ENCODE measurements at regions not wholly inside any gene's neighbourhood (a gene's known extent, or its start where the extent isn't known, plus 50 kb on each side); places are given as distances from the start of the nearest gene placed in this dataset.

DNA sequence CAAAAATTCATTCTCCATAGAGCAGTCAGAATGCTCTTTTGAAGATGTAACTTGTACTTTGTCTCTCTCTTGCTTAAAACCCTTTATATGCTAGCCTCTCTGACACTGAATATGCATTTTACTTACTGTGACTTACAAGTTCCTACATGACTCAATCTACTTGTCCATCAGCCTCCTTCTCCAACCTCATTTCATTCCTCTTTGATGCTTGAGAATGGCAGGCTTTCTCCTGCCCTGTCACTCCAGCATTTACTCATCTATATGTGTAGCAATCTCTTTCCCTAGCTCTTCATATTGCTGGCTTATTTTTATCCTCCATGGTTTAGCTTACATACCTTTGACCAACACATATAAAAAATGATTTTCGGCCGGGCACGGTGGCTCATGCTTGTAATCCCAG lies 561.9 kb downstream of the CCER1 start:
- no peak for DNase-seq

DNA sequence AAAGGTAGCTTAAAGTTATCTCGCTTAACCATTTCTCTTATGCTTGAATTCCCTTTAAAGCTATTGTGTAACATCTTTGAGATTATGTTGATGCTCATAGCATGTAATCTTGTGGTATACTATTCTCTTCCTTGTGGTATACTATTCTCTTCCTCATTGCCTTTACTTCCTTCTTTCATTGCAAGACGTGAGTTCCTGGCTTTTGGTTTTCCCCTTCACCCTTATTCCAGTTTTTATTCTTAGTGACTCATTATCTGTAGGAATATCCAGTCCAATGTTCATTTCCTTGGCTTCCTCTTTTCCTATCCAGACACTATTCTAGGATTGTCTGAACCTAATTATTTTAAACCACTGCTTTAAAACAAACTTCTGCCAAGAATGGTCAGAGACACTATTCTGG lies 564.0 kb downstream of the CCER1 start:
- DNase-seq: no peak

DNA sequence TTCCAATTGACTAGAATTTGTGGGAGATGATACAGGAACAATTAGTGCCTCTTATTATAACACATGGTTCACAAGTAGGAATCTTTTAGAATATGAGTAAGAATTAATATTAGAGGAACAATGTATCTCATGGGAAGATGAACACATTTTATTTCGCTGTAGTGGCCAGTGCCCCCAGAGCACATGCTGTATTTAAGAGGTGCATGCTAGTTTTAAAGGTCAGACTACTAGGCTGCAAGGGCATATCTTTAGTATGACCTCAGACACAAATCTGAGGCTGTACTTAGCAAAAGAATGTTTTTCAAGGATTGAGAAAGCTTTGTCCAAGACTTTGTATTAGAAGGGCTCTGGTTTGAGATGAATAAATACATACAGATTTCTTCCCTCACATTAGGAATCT lies 586.9 kb downstream of the CCER1 start:
- DNase-seq: no peak

DNA sequence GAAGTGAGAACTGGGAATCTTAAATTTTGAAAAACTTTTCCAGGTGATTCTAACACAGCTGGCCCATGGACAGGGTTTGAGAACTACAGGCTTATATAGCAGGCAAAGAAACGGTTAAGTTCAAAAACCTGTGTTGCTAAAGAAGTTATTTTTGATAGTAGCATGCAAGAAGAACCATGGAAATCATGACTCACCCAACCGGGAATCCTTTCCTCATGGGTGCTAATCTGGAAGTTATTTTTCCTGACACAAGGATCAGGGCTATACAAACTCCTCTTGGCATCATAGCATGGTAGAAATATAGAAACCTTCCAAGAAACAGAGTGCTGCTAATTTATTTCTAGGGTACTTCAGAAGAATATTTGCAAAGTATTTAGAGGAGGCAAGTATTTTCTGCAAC lies 588.7 kb downstream of the CCER1 start:
- no peak for DNase-seq

DNA sequence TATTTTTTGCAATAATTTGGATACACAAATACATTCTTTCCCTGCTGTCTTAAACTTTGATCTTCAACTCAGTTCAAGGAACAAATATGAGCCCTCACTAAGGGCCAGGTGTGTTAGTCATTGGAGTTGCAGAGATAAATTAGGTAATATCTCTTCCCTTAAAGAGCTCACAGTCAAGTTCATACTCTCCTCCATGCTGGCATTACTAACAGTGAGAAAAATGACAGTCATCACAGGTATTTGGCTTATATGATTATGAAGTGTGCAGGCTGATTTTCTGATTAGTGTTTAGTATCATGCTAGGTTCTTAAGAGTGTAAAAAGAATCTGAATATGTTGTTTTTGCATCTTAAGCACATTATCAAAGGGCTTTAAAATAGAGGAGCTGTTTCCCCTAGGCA lies 594.7 kb downstream of the CCER1 start:
- DNase-seq: no peak

DNA sequence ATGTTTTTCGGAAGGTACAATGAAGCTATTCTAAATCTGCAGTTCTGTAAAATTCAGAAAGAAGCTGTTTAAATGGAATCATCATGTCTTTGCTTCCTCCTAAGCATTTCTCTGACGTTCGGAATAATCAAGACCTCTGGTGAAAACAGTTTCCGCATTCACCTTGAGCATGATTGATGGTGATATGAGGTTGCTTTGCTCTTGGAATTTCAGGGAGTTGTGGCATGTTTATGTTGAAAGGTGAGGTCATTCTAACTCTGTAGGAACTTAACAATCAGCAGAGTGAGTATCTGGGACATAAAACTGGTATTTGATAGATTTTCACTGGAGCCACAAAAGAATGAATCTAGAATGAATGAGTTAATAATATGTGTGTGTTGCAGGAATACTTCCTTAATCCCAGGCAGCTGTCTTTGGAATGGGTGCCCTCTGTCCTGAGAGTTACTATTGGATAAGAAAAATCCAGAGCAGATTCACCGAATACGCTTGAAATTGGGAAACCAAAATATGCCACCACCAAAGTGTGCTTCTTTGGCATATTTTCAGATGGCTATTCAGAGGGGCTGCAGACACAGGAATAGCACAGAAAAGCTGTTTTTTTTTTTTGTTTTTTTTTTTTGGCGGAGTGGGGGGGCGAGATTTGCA lies 599.1 kb downstream of the CCER1 start:
- no peak for DNase-seq

DNA sequence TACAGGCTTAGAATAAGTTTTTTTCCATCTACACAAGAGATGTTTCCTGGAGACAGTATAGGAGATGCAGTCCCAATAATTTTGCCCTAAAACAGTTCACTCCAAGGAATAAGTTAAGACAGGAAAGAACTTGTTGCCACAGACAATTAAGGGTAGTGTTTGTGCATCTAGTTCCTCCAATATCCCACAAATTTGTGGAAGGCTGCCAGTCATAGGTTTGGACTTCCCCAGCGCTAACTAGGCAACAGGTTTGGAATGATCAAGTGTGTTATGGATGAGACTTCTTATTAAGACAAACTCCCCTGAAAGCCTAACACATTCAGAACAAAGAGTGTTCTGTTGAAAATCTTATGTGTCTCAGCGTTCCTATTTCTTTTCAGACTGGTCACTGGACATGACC lies 611.0 kb downstream of the CCER1 start:
- DNase-seq: no peak

DNA sequence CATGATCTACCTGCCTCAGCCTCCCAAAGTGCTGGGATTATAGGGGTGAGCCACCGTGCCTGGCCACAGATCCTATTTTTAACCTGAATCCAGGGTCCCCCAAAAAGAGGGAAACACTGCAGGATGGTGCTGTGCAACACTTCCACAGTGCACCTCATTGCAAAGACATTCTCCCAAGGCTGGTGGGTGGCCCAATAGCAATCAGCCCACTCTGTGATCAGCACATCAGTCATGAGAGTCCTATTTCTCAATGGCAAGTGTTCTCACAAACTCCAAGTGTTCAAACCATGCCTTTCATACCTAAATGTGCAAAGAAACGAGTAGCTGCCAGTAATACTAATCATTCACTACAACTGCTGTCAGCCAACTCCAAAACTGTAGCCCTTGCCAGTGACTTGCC lies 612.9 kb downstream of the CCER1 start:
- no peak for DNase-seq

DNA sequence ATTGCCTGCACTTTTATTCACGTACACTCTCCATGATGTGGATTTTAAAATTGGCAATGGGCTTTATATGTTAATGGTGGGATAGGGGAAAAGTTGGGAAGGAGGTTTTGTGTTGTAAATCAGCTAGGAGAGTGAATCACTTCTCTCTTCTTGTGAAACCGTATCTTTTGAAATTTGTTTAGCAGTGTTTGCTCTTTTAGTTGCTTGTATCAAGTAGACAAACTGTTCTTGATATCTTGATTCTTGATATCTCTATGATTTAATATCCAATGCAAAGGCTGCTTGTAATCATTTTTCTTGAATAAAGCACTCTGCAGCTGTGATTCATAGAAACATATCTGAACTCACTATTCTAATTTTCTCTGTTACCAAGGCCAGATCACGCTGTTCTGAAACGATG lies 615.1 kb downstream of the CCER1 start:
- no peak for DNase-seq

DNA sequence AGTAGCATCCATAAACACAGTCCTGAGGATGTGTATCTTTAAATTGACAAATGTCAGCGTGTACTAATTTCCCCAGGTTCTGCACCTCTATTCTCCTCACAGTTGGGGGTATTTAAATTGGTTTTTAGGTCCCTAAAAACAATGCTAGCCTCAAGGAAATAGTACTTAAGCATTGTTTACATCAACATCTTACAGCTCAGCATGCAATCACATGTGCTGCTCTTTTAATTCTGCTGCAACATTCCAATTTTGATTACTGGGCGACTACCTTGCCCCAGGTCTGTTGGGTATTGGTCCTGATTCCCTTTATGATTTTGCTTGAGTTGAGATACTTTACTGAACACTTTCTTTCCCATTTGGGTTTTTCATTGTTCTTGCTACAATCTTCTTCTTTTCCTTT lies 616.6 kb downstream of the CCER1 start:
- no peak for DNase-seq

DNA sequence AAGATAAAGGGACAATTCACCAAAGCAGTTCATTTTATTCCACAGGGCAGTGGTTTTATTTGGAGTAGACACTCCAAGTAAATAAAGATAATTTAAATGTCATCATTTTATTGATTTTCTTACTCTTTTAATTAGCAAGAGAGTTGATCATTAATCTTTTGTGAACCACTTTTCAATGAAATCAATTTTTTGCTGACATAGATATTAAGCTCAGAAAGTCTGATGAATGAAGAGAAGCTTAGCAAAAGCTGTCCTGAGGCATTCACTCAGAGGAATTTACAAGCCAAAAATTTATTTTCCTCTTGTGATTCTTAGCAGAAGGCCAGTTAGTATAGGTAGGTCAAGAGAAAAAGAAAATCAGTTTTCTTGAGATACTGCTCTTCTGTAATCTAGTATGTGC lies 618.0 kb downstream of the CCER1 start:
- DNase-seq: no peak

DNA sequence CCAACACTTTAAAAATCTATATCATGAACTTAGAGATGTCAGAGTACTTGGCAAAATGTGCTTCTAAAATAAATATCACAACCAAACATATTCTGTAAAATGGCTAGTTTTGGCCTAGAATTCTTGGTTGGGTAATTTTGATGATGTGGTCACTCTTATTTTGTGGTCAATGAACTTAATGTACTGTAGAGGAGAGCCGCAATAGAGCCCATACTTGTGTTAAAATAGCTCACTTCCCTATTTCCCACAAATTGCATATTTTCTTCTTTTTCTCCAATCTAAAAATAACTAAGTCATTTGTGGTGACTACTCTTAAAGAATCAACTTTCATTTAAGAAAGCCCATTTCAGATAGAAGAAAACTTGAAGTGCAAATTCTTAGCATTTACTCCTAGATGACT lies 619.4 kb downstream of the CCER1 start:
- no peak for DNase-seq

DNA sequence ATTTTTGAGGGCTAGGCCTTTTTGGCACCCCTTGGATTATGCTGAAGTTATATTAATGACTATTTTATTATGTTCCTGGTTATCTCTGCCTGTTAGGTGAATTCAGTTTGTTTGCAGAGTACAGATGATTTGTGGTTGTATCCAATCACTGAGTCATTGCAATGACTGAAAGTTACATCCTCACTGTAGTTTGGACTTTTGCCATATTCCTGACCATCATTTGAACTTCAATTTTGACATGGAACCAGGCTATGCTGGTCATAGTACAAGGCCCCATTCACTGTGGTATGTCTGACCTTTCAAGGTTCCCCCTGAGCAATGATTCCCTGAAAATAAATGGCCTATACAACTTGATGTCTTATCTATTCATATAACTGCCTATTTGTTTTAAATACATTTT lies 621.0 kb downstream of the CCER1 start:
- DNase-seq: no peak

DNA sequence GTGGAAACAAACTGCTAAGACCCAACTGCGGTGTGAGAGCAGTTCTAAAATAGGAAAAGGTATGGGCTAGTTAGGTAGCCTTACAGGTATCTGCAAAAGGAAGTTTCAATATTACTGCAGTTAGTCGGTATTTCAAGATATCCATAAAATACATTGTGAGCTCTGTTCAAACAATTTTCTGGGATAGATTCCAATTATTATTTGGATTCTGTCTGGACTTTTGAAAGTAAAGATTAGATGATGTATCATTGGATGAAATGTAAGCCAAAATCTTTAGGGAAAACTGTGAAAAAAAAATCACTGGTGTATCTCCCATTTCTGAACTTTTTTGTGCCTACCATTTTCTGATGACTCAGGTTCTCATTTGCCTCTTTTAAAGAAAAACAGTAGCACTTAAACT lies 621.6 kb downstream of the CCER1 start:
- no peak for DNase-seq

DNA sequence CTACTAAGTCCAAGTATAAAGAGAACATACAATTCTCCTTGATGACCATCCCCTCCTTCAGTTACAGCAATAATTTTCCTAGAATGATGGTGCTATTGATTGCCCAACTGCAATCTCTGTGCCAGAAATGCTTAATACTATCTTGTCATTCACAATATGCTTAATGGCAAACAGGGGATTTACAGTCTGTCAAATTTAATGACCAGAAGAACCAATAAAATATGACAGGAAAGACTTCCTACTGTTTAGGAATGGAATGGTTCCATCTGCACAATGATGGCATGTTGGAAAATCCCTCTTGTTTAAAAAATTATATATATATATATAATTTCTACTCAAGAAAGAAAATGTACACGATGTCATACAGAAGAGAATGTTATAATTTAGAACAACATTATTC lies 623.2 kb downstream of the CCER1 start:
- DNase-seq: no peak

DNA sequence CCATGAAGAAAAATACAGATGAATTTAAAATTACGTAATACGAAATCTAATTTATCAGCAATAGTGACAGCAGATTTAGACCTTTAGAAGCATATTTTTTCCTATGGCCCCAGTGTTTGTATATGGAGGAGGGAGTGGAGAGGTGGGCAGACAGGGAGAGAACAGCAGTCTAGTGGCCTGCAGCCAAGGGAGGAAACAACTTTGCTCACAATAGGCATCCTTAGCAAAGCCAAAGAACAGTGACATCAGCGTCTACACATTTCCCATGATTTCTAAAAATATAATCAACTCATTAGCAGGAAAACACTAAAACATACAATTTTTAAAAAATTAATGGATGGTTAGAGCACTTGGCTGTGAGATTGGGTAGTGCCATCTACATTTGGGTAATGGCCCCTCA lies 622.6 kb upstream of the ATP2B1 start:
- no peak for DNase-seq

DNA sequence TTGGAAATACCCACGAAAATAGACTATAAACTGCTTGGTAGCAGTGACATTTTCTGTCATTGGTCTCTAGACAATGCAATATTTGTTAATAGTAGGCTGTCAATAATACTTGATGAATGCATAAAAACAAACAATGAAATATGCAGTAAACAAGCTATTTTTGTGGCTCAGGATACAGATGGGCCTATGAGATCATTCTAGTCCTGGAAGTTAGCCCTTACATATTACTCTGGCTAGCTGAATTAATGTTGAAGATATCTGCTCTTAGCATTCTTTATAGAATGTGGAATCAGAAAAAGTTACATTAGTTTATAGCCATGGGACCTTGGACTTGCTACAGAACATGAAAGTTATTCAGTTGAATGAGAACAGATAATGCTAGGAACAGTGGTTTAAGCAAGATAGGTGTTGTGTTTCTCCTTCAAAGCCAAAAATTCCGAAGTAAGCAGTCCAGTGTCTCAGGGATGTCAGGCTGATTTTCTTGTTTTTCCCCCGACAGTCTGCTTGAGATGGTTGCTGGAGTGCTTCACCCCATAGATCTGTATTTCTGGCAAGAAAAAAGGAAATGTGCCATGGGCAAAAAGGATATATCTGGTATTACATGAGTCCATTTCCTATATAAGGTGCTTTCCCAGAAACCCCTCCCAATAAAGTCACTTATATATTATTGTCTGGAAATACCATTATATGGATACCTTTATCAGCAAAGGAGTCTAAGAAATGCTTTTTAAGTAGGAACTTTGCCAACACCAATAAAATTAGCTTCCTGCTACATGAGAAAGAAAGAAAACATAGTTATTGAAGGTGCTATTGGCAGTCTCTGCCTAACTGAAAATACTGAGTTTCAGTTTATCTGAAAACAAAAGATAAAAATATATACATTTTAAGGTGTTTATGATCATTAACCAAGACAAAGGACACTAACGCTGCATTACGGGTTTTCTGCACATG lies 619.4 kb upstream of the ATP2B1 start:
- no peak for DNase-seq

DNA sequence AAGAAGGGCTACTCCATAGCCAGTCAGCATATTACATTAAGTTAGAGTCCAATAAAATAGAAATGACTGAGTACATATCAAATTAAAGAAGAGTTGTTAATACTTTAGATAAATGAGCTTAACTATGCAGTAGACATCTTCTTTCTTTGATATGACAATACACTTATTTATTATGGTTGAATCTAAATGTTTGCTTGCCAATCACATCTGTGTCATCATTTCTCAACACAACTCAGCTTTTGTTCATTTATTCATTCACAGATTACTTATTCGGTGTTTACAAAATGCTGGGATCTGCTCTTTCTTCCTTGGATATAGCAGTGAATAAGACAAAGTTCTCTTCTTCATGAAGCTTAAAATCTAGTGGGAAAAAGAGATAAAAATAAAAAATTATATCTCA lies 614.6 kb upstream of the ATP2B1 start:
- no peak for DNase-seq

DNA sequence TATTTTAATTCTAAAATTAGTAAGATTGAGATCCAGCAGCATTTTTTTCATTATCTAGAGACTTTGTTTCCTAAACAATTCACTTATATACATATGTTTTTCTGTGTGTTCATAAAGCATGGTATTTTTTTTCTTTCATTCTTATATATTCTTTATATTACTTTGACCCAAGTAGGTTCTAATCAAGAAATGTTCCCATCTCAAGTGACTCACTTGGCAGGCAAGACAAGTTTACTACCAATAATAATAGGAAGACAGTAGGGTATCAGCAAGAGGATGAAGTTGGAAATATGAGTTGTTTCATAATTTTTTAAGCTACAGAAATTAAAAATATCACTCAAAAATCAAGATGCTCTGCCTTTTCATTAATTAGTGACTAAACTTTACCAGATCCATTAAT lies 613.4 kb upstream of the ATP2B1 start:
- no peak for DNase-seq

DNA sequence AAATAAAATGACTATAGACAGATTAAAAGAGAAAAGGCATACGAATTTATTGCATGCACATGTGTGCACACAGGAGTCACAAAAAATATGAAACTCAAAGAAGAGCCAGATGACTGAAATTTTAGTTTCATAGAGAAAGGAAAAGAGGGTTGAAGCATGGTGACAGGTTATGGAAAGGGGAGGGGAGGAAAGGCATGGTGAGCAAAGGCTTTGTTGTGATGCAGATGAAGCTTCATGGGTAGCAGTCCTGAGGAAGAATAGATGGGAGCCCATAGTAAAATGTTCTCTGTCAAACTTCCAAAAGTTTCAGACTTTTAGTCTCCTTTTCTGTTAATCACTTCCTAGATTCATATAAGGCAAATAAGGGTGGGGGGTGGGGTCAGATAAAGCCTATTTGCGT lies 612.7 kb upstream of the ATP2B1 start:
- no peak for DNase-seq

DNA sequence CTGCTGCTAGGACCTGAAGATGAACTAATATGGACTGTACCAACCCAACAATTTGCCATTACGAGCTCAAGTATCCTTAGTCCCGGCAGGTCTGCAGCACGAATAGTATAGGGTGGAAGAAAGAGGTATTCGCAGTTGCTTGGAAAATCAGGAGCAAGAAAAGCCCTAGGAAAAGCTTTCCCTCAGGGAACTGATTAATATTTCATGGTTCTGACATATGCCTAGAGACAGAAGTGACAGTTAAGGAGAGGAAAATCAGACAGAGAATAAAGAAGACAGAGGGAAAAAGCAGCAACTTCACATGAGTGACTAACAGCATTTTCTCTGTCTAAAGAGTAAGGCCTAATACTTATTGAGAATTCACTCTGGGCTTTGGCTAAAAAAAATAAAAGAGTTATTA lies 602.9 kb upstream of the ATP2B1 start:
- no peak for DNase-seq

DNA sequence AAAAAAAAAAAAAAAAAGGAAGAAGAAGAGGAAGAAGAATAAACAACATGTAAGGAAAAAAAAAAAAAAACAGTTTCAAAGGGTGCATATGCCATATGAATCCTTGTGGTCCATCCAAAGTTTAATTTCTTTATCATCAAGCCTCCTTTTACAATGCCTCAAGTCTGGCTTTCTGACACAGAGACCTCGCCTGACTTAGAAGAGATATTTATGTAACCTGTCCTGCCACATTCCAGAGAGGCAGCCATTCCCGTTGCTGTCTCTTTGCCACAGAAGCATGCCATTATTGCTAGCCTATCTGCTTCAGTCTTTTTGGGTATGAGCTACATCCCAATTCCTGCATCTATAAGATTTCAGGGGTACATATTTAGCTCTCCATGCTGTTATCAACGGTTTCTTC lies 596.7 kb upstream of the ATP2B1 start:
- no peak for DNase-seq

DNA sequence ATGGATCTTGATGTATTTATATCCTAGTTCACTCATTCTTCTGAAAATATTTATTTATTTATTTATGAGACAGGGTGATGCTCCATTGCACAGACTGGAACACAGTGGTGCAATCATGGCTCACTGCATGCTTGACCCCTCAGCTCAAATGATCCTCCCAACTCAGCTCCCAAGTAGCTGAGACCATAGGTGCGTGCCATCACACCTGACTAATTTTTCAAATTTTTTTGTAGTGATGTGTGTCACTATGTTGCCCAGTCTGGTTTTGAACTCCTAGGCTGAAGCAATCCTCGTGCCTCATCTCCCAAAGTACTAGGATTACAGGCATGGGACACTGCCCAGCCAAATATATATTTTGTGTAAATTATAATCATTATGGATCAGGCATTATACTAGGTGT lies 595.6 kb upstream of the ATP2B1 start:
- no peak for DNase-seq

DNA sequence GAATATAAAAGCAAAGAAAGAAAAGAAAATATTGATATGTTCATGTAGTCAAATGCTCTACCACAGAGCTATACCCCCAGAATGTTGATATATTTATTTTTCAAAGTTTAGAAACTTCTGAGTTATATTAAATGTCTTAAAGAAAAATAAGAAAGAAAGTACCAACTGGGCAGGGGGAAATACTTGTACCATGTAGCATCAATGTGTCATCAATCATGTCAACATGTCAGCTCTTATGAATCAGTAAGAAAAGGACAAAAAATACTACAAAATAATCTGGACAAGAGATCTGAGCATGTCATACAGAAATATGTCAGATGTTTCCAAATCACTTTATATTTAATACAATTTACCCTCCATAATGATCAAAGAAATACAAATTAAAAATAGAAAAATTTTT lies 595.1 kb upstream of the ATP2B1 start:
- DNase-seq: no peak

Data from activated effector memory CD4-positive, alpha-beta T cell treated with anti-CD3 and anti-CD28 coated beads, Interleukin-2, amount 50 U/mL, for 16 hours (primary cell).